ENCODE measurements at regions not wholly inside any gene's neighbourhood (a gene's known extent, or its start where the extent isn't known, plus 50 kb on each side); places are given as distances from the start of the nearest gene placed in this dataset.
"Not testable (repeated sequence)": the region's sequence is repeated elsewhere in the genome, so short reads cannot be mapped to it uniquely, and the experiment has no call there.

- H3K27ac ChIP-seq (ENCODE audit: insufficient read depth, low read depth, low read length); POLR2A ChIA-PET; H2AFZ ChIP-seq (ENCODE audit: low read depth, low read length); H3K4me3 ChIP-seq (replicated peaks in 1 of 3; ENCODE audit: insufficient read depth in 1 of 3, low read depth in 1 of 3, low read length in 3 of 3); CTCF ChIA-PET; dilution Hi-C loops (cut with MboI; ENCODE audit: extremely low pct_ligation_motif_present, low sequenced_read_pairs); BruUV-seq (replicated peaks); H3K36me3 ChIP-seq (ENCODE audit: control insufficient read depth in 2 of 2, extremely low read depth in 1 of 2, insufficient read depth in 2 of 2, low read length in 2 of 2); H3K79me2 ChIP-seq (ENCODE audit: control insufficient read depth, insufficient read depth, low read length); H3K9me1 ChIP-seq (replicated peaks; ENCODE audit: control insufficient read depth, extremely low read depth, insufficient read depth, low read length); H3K9me3 ChIP-seq (replicated peaks; ENCODE audit: control insufficient read depth, insufficient read depth, low read length); H3K9ac ChIP-seq (replicated peaks; ENCODE audit: extremely low read depth, insufficient read depth, low read length); intact Hi-C loops (cut with micrococcal nuclease); DNase-seq (ENCODE audit: low read depth, low spot score); H3K27me3 ChIP-seq (ENCODE audit: control insufficient read depth in 2 of 2, insufficient read depth in 2 of 2, low read length in 2 of 2); H4K20me1 ChIP-seq (replicated peaks; ENCODE audit: control insufficient read depth, extremely low read depth, insufficient read depth, low read length); FAIRE-seq; H3K4me1 ChIP-seq (ENCODE audit: control insufficient read depth, extremely low read depth, insufficient read depth, low read length); H3K4me2 ChIP-seq (ENCODE audit: insufficient read depth, low read length): not testable (repeated sequence)
These were observed 199.6 kb downstream of the LIPI start for GRCh38 chr21:14011149-14011548.

GRCh38 chr21:14010729-14011128, 200.0 kb downstream of the LIPI start:
- H2AFZ ChIP-seq (ENCODE audit: low read depth, low read length): no peak overlapping the region
- no peak for FAIRE-seq
- no peak overlapping the region for H3K9ac ChIP-seq (replicated peaks; ENCODE audit: extremely low read depth, insufficient read depth, low read length)
- DNase-seq (ENCODE audit: low read depth, low spot score): no peak
- no peak overlapping the region for H3K4me3 ChIP-seq (replicated peaks in 1 of 3; ENCODE audit: insufficient read depth in 1 of 3, low read depth in 1 of 3, low read length in 3 of 3)
- peaks cover 2% of the 10 kb centered on the region for H3K9me3 ChIP-seq (replicated peaks; ENCODE audit: control insufficient read depth, insufficient read depth, low read length)
- H3K27me3 ChIP-seq (ENCODE audit: control insufficient read depth in 2 of 2, insufficient read depth in 2 of 2, low read length in 2 of 2): no peaks in the 10 kb centered on the region
- ChIA-PET POLR2A (no interaction called here), CTCF (no interaction called here)
- dilution Hi-C loops (cut with MboI; ENCODE audit: extremely low pct_ligation_motif_present, low sequenced_read_pairs): no loop called here
- H3K4me2 ChIP-seq (ENCODE audit: insufficient read depth, low read length): no peak overlapping the region
- no peaks in the 10 kb centered on the region for H3K79me2 ChIP-seq (ENCODE audit: control insufficient read depth, insufficient read depth, low read length)
- no peaks in the 10 kb centered on the region for H4K20me1 ChIP-seq (replicated peaks; ENCODE audit: control insufficient read depth, extremely low read depth, insufficient read depth, low read length)
- TF ChIP-seq MAX (IDR thresholded peaks at IDR 0.05; ENCODE audit: insufficient read depth, insufficient read length) (no peak), CTCF (IDR thresholded peaks at IDR 0.05; ENCODE audit: extremely low read depth in 1 of 2, insufficient read depth in 1 of 2, low read depth in 1 of 2, low read length in 2 of 2) (no peak), EZH2 (IDR thresholded peaks at IDR 0.05; ENCODE audit: borderline replicate concordance, low read depth, low read length, severe bottlenecking) (no peak), GATA2 (IDR thresholded peaks at IDR 0.05; ENCODE audit: insufficient read depth, insufficient read length, low read depth, low read length) (no peak), POLR2A (IDR thresholded peaks at IDR 0.05; ENCODE audit: low read depth, low read length) (no peak), POLR2AphosphoS5 (IDR thresholded peaks at IDR 0.05; ENCODE audit: insufficient read depth, low read depth, low read length) (no peak), MYC (IDR thresholded peaks at IDR 0.05; ENCODE audit: low read depth, low read length) (no peak), JUN (IDR thresholded peaks at IDR 0.05; ENCODE audit: borderline replicate concordance, insufficient read depth, insufficient read length, low read depth) (no peak), FOS (IDR thresholded peaks at IDR 0.05; ENCODE audit: borderline replicate concordance, insufficient read depth, low read length) (no peak)
- no TSS peak for BruUV-seq (replicated peaks)
- no peak overlapping the region for H3K27ac ChIP-seq (ENCODE audit: insufficient read depth, low read depth, low read length)
- H3K4me1 ChIP-seq (ENCODE audit: control insufficient read depth, extremely low read depth, insufficient read depth, low read length): no peaks in the 10 kb centered on the region
- intact Hi-C loops (cut with micrococcal nuclease): no loop called here
- no peaks in the 10 kb centered on the region for H3K36me3 ChIP-seq (ENCODE audit: control insufficient read depth in 2 of 2, extremely low read depth in 1 of 2, insufficient read depth in 2 of 2, low read length in 2 of 2)
- no peaks in the 10 kb centered on the region for H3K9me1 ChIP-seq (replicated peaks; ENCODE audit: control insufficient read depth, extremely low read depth, insufficient read depth, low read length)

- BruUV-seq (replicated peaks); H3K27ac ChIP-seq (ENCODE audit: insufficient read depth, low read depth, low read length); H3K27me3 ChIP-seq (ENCODE audit: control insufficient read depth in 2 of 2, insufficient read depth in 2 of 2, low read length in 2 of 2); H3K79me2 ChIP-seq (ENCODE audit: control insufficient read depth, insufficient read depth, low read length); DNase-seq (ENCODE audit: low read depth, low spot score); FAIRE-seq; H4K20me1 ChIP-seq (replicated peaks; ENCODE audit: control insufficient read depth, extremely low read depth, insufficient read depth, low read length); H3K9me3 ChIP-seq (replicated peaks; ENCODE audit: control insufficient read depth, insufficient read depth, low read length); H2AFZ ChIP-seq (ENCODE audit: low read depth, low read length); dilution Hi-C loops (cut with MboI; ENCODE audit: extremely low pct_ligation_motif_present, low sequenced_read_pairs); H3K36me3 ChIP-seq (ENCODE audit: control insufficient read depth in 2 of 2, extremely low read depth in 1 of 2, insufficient read depth in 2 of 2, low read length in 2 of 2); H3K4me1 ChIP-seq (ENCODE audit: control insufficient read depth, extremely low read depth, insufficient read depth, low read length); H3K9me1 ChIP-seq (replicated peaks; ENCODE audit: control insufficient read depth, extremely low read depth, insufficient read depth, low read length); CTCF ChIA-PET; H3K4me3 ChIP-seq (replicated peaks in 1 of 3; ENCODE audit: insufficient read depth in 1 of 3, low read depth in 1 of 3, low read length in 3 of 3); H3K4me2 ChIP-seq (ENCODE audit: insufficient read depth, low read length); intact Hi-C loops (cut with micrococcal nuclease); POLR2A ChIA-PET; H3K9ac ChIP-seq (replicated peaks; ENCODE audit: extremely low read depth, insufficient read depth, low read length): not testable (repeated sequence)
These were observed 200.8 kb downstream of the LIPI start for GRCh38 chr21:14009990-14010389.

Data from endothelial cell of umbilical vein (primary cell).